NCI-H1092 (cell line): ENCODE measurements at regions not wholly inside any gene's neighbourhood (a gene's known extent, or its start where the extent isn't known, plus 50 kb on each side); places are given as distances from the start of the nearest gene placed in this dataset.
"Not testable (repeated sequence)": the region's sequence is repeated elsewhere in the genome, so short reads cannot be mapped to it uniquely, and the experiment has no call there.

Source experiments
- DNase-seq: peaks from one replicate; lab custom pipeline; 2025; lab: John Stamatoyannopoulos, UW

DNA sequence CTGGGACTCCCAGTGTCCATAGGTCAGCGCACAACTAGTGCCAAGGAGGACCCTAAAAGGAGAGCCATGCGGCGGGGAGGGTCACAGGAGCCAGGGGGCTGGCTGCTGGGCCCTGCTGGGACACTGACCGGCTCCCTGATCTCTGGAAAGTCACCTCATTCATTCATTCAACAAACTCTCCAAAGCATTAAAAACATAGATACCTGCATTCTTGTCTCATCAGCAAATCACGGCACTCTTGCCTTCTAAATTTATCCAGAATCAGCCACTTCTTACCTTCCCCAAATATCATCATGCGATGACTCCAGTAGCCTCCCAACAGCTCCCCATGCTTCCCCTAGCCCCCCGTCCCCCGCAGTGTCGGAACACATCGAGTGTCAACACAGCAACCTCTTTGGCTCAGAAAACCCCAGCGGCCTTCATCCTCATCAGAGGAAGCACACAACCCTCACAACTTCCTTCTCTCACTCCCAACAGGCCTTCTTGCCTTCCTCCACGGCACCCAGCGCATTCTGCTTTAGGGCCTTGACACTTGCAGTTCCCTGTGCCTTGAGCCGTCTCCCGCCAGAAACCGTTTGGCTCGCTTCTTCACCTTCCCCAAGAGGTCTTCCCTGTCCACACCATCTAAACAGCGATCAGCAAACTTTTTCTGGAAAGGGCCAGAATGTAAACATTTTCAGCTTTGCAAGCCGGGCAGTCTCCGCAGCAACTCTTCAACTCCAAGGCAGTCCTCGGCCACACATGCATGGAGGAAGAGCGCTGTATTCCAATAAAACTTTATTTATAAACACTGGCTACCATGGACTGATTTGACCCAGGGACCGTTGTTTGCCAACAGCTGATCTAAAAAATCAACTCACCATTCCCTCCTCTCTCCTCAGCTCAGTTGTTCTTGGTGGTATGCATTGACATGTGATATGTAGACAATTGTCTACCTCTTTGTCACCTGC lies 119.5 kb upstream of the TNRC6C start:
- no peak for DNase-seq

DNA sequence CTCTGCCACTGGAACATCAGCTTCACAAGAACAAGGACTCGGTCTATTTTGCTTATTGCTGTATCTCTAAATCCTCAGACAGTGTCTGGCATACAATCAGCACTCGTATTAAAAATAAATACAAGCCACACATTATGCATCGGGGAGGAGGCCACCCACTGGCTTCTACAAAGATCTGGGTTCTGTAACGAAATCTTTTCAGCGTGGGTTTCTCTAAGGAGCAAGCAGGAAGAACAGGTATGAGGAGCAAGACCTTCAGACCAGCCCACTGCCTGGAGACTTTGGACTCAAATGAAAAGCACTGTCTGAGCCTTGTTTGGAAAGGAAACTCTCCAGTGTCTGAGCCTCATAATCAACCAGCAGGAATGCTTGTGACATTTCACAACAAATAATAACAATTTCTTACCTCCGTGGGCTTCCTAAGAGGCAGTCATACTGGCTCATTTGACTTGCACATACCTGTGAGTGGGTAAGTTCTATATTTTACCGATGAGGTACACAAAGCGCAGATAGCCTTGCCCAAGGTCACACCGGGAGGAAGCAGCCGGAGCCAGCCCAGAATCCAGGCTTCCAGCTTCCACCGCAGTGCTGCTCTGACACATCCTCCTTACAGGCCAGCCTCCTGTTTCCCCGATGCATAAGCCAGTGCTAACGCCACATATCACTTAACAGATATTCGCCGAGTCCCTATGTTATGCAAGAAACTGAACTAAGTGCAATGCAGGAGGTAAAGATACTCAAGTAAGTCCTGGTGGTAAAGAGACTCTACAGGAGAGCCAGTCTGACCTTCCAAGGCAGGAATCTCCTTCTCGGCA lies 118.6 kb upstream of the TNRC6C start:
- no peak for DNase-seq

DNA sequence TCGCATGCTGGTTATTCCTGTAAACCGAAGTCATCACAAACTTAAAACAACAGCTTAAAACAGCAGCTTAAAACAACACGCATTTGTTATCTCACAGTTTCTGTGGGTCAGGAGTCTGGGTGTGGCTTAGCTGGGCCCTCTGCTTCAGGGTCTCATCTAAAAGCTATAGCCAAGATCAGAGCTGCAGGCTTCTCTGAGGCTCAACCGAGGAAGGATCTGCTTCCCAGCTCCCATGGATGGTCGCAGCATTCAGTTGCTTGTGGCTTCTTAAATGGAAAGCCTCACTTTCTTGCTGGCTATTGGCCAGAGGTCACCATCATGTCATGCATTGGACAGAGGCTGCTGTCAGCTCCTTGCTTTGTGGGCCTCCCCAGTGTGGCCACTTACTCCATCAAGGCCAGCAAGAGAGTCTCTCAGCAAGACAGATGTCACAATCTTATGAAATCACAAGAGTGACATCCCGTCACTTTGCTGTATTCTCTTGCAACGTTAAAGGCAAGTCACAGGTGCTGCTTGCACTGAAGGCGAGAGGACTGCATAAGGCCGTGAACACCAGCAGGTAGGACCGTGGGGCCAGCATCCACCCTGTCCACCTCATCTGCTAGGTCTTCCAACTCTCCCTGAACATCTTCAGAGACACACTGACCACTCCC lies 117.9 kb upstream of the TNRC6C start:
- DNase-seq, result no peak

DNA sequence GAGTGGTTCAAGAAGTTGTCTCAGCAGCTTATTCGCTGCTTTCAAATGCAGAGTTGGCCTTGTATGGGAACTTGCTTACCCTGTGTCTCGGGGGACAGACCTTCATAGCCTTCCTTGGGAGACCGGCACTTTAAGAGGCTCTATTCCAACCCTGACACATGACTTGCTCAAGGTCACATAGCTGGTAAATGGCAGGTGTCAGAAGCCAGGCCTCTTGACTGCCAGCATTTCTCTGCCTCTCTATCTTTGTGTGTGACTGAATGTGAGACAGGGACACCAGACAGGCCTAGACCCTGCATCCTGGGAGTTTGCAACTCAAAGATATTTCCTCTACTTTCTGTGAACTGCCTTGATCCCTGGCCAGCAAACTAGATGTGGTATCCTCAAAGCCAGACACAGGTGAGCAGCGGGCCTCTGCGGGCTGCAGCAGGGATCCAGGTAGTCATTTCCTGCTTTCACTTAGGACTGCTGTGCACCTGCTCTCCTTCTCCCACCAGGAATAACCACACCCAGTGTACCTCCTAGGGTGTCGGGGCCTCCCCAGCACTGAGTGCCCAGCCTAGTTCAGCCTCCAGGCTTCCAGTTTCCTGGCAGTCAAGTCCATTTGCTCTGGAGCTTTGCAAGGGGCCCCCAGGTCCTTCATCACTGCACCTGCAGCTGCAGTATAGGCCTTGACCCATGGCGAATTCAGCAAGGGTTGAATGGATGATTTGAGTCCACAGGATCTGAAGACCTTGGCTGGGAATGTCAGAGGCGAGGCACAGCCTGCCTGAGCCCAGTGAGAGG lies 116.6 kb upstream of the TNRC6C start:
- no peak for DNase-seq

DNA sequence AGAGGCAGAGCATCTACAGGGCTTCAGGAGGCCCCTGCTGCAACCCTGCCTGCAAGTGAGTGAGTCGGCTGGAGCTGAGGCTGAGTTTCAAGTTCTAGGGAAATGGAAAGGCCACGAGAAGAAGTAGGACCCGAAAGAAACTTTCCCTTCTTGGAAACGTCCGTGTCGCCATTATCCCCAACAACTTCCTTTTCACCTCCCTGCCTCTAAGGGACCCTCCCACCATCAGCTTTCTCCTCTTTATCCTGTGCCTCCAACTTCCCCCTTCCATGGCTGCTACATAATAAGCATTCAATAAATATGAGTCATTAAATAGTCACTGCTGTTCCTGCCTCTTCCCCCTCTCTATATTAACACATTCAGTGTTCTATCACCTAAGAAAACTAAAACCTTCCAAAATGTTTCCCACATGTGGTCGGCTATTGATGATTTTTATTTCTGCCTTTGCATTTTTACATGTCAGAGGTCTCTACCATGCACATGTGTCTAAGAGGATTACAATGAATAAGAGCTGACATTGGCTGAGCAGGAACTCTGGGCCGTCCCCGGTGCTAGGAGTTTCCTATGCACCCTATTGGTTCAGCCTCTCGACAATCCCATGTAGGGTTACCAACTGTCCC lies 115.9 kb upstream of the TNRC6C start:
- DNase-seq, result no peak

DNA sequence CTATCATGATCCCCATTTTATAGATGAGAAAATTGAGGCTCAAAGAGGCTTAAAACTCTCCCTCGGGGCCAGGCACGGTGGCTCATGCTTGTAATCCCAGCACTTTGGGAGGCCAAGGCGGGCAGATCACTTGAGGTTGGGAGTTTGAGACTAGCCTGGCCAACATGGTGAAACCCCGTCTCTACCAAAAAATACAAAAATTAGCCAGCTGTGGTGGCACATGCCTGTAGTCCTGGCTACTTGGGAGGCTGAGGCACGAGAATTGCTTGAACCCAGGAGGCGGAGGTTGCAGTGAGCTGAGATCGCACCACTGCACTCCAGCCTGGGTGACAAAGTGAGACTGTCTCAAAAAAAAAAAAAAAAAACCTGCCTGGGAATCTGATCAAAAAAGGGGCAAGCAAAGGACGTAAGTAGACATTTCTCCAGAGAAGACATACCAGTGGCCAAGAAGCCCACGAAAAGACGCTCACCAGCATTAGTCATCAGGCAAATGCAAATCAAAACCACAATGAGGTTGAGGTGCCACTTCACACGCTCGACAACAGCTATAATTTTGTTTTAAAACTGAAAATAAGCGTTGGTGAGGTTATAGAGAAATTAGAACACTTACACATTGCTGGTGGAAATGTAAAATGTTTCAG lies 115.1 kb upstream of the TNRC6C start:
- DNase-seq, result not testable (repeated sequence)

DNA sequence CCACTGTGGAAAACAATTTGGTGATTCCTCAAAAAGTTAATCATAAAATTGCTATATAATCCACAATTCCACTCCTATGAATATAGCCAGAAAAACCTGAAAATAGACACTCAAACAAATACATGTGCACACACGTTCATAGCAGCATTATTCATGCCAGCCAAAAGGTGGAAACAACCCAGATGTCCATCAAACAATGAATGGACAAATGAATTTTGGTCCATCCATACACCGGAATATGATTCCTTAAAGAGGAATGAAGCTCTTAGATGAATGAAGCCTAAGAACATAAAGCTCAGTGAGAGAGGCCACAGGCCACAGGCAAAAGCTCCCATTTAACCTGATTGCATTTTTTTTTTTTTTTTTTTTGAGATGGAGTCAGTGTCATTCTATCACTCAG lies 114.6 kb upstream of the TNRC6C start:
- DNase-seq, result no peak

DNA sequence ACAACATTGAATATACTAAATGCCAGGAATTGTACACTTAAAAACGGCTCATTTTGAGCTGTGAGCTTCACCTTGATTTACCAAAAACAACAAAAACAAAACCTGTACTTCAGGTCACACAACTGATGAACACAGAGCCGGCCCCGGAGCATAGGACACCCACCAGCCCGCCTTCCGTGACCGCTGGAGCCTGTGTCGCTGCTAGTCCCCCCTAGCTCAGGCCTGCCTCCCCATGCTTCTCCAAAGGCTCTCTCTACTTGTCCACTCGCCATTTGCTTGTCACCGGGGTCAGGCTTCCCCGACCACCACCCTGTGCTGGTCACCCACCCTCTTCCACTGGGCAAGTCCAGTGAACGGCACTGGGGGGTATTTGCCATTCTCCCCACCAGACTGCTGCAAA lies 113.8 kb upstream of the TNRC6C start:
- no peak for DNase-seq

DNA sequence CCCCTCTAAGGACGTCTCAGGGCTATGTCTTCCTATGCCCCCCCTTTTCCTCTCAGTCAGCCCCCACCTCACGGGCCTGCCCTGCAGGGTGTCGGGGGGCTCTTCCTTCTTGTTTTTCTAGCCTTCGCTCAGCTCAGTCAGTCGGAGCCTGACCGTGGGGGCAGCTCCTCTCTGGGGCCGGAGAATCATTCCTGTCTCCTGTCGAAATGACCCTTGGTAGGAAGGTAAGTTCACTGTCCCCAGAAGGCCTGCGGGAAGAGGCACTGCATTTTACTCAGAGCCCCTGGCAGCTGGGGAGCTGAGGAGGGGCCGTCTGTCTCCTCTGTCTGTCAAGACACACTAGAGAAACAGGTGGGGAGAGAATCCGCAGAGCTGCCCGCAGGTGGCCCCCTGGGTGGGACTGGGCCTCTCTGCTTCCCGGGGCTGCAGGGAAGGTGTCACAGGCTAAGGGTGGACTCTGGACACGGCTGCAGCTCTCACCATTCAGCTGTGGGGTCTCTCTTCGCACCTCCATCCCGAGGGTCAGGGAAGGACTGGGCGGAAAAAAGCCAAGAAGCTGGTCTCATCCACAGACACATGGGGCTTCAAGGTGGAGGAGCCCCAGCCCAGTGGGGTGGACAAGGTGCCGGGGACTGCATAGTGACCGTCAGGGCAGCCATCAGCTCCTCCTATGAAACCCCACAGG lies 112.8 kb upstream of the TNRC6C start:
- DNase-seq, result no peak

DNA sequence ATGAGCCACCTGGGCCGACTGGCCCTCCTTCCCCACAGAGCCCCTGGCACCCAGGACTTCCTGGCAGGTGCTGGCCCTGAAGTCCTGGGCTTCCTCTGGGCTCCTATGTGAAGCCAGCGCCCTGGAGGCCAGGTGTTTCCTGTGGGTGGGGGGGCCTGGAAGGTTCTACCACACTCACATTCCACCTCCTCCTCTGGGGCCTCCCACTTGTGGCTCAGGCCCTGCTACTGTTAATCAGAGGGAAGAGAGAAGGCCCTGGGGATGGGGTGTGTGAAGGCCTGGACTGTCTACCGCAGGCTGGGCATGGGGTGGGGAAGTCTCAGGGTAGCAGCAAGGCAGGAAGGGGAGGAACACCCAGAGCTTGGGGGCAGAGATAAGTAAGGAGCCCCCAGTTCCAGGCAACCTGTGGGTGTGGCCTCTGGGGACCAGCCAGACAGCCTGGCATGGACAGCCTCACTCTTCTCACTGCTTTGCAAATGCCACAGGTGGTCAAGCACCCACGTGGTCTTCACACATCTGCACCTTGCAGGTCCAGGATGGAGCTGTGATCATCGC lies 111.9 kb upstream of the TNRC6C start:
- no peak for DNase-seq

DNA sequence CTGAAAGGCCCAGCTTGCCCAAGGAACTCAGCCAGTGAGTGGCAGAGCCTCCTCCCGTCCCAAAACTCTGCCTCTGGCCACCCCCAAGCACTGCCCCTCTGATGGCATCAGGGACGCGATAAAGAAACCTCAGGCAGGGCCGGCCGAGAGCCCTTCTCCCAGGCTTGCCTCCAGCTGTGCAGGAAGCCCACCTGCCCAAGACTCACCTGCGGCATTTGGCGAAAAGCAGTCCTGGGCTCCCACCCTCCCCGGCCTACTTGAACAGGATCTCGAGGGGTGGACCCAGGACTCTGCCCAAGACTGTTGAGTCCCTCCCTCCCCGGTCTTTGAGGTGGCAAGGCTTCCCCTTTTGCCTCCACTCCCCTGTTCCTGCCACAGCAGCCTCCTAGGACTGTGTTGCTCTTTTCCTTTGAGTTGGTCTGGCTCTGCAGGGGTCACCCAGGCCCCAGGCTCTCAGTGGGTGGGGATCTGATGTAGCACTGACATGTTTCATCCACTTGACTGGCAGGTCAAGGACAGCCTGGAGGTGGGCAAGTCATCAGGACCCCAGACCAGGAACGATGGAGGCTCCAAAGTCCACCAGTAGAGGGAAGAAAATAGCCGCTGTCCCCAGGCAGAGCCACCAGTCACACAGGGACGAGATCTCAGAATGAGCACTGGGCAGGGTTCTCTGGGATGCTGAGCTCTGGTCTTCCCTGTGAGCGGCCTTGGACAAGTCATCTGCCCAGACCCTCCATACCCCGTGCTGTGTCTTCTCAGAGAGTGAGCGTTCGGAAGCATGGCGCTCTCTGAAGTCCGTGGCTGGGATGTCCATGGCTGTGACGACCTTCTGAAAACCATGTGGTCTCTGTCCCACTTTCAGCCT lies 111.0 kb upstream of the TNRC6C start:
- DNase-seq, result no peak

DNA sequence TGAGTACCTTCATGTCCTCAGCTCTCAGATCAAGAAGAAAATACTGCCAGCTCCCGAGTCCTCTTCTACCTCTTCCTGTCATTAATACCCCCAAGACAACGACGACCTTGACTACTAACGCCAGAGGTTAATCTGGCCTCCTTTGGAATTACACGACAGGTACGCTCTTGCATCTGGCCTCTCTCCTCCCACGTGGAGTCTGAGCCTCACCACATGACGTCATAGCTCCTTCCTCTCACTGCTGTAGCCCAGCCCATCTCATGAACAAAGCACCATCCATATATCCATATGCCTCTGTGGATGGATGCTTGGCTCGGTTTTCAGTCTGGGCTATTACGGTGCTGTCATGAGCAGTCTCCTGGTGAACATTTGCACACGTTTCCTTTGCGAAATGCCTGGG lies 110.2 kb upstream of the TNRC6C start:
- no peak for DNase-seq

DNA sequence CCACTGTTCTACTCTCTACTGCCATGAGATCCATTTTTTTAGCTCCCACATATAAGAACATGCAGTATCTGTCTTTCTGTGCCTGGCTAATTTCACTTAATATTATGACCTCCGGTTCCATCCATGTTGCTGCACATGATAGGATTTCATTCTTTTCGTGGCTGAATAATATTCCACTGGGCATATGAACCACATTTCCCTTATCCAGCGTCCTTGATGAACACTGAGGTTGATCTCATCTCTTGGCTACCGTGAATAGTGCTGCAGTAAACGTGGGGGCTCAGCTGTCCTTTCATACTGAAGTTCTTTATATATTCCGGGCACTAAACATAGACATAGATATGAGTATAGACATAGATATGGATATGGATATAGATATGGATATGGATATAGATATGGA lies 109.3 kb upstream of the TNRC6C start:
- DNase-seq, result no peak

DNA sequence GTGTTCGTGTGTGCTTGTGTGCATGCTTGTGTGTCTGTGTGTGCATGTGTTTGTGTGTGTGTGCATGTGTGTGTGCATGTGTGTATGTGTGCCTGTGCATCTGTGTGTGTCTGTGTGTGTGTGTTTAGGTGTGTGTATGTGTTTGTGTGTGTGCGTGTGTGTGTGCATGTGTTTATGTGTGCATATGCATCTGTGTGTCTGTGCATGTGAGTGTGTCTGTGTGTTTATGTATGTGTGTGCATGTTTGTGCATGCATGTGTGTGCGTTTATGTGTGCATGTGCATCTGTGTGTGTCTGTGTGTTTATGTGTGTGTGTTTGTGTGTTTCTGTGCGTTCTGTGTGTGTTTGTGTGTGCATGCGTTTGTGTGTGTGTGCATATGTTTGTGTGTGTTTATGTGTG lies 106.6 kb upstream of the TNRC6C start:
- no peak for DNase-seq

DNA sequence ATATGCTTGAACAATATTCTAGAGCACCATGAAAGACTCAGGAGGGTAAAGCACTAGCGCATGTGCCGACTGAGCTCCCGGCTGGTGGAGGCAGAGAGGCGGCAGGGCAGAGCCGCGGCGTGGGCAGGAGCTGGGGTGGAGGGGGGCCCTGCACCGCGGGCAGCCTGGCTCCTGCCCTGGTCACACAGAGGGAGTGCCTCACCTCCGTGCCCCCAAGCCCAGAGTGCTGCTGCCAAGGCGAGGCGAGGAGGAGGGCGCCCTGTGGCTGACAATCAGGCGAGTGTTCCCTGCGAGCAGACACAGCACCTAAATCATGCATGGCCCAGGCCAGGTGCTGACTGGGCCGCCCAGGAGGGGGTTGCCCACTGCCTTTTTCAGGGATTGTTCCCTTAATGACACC lies 105.8 kb upstream of the TNRC6C start:
- DNase-seq, result no peak

DNA sequence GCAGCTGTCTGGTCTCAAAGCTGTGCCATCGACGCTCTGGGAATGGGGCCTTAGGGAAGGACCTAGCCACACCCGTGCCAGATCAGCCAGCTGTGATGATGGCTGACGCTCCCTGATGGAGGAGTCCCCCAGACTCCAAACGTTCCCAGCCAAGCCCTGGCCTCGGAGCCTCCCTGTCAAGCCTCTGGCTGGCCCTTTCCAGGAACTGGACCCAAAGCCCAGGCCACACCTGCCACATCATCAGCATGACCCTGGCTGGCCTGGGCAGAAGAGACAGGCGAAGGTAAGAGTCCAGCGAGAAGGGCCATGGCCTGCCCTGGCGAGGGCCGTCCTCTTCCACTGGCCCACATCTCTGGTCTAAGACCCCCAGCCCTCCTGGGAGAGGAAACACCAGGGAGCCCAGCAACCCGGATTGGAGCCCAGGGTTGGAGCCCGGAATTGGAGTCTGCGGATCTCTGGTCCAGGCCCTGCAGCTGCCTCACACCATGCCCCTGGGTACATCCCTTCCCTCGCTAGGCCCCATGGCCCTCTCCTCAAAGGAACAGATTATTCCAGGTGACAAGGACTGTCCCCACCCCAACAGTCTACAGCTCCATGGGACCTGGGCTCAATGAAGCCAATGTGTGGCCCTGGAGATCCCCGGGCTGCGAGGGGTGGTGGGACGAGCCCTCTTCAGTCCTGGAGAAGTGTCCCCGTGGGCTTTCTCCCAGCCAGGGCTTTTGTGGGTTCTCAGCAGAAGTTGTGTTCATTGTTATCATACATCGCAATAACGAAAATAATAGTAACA lies 105.1 kb upstream of the TNRC6C start:
- no peak for DNase-seq

DNA sequence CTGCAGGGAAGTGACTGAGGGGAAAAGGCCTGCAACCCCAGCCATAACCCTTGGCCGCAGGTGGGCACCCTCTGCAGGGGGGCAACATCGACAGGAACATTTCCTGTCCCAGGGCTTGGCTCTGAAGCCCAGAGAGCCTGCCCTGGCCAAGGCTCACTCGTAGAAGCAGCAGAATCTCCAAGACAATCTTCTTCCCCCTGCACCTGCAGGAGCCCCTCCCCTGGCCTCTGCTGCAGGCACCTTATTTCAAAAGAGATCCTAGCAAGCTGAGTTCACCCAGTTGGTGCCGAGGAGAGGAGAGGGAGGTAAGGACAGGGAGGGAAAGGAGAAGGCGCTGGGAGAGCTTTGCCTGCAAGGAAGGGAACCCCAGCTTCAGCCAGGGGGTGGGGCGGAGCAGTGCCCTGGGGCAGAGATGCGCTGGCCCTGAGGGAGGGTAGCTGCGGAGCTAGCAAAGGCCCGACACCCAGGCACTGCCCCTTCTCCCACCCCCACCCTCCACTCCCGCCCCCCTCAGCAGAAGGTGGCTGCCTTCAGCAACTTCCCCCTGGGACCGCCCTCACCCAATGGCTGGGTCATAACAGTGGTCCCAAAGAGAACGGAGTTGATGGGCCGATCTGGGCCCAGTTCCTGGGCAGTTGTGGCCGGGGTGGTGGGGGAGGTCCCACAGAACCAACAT lies 104.3 kb upstream of the TNRC6C start:
- DNase-seq, result no peak
